Colonic mucosa (tissue), 4 donors: ENCODE measurements at regions not wholly inside any gene's neighbourhood (a gene's known extent, or its start where the extent isn't known, plus 50 kb on each side); places are given as distances from the start of the nearest gene placed in this dataset.

Experiments used
- DNase-seq: peaks from one replicate; pipeline ENCODE4 v3.0.0-alpha.2; 2020
- H3K27ac ChIP-seq: fragments of 200-600 bp; one replicate; pipeline ENCODE4 v1.8.0; 2021
- H3K27me3 ChIP-seq: fragments of 200-600 bp; one replicate; pipeline ENCODE4 v1.8.0; 2021
- H3K36me3 ChIP-seq: fragments of 200-600 bp; one replicate; pipeline ENCODE4 v1.8.0; 2021
- H3K4me1 ChIP-seq: fragments of 200-600 bp; one replicate; pipeline ENCODE4 v1.8.0; 2021; ENCODE audit warnings: mild to moderate bottlenecking
- H3K4me3 ChIP-seq: fragments of 200-600 bp; one replicate; pipeline ENCODE4 v1.8.0; 2021
- H3K9ac ChIP-seq, 2 donors: one replicate each; pipeline ENCODE4 v1.7.0; 2013; ENCODE audit warnings: control low read depth in 2 of 2, low read depth in 2 of 2, low read length in 2 of 2
- H3K9me3 ChIP-seq: fragments of 200-600 bp; one replicate; pipeline ENCODE4 v1.8.0; 2021
- CTCF ChIP-seq: fragments of 200-600 bp; IDR thresholded peaks from one replicate; pipeline ENCODE4 v1.8.0; 2022; ENCODE audit warnings: antibody characterized with exemption, mild to moderate bottlenecking
- intact Hi-C: fragments of 100-400 bp; cut with DNase I; formaldehyde crosslinking; loops from one replicate; pipeline ENCODE4 v1.14.1; 2022
- donor health status: healthy.
- donor health status: DM: no; HTN: no; CAD: no.
- donor health status: DM: no; HTN: no; CAD: no.

GRCh38 chr6:9405369-9405768 is 970.0 kb upstream of the SLC35B3 start:
- Histone ChIP-seq H3K4me3 (no peak overlapping the region), H3K36me3 (no peaks in the 10 kb centered on the region), H3K27me3 (no peaks in the 10 kb centered on the region), H3K27ac (no peak overlapping the region), H3K9me3 (no peaks in the 10 kb centered on the region), H3K4me1 (no peaks in the 10 kb centered on the region), H3K9ac (no peak overlapping the region)
- intact Hi-C loops = no loop called here
- TF ChIP-seq CTCF = no peak
- no peak for DNase-seq

GRCh38 chr6:9404351-9405146 is 969.2 kb upstream of the SLC35B3 start:
- Histone ChIP-seq H3K4me1 (no peaks in the 10 kb centered on the region), H3K36me3 (no peaks in the 10 kb centered on the region), H3K9me3 (no peaks in the 10 kb centered on the region), H3K27ac (no peak overlapping the region), H3K9ac (no peak overlapping the region), H3K4me3 (no peak overlapping the region), H3K27me3 (no peaks in the 10 kb centered on the region)
- intact Hi-C loops = no loop called here
- TF ChIP-seq CTCF = no peak
- DNase-seq = no peak

GRCh38 chr6:9403736-9404135 is 968.4 kb upstream of the SLC35B3 start:
- H3K9ac ChIP-seq = no peak overlapping the region
- H3K27ac ChIP-seq = no peak overlapping the region
- DNase-seq = no peak
- no peaks in the 10 kb centered on the region for H3K36me3 ChIP-seq
- no peak overlapping the region for H3K4me3 ChIP-seq
- intact Hi-C loops = no loop called here
- no peak for TF ChIP-seq CTCF
- no peaks in the 10 kb centered on the region for H3K4me1 ChIP-seq
- no peaks in the 10 kb centered on the region for H3K9me3 ChIP-seq
- no peaks in the 10 kb centered on the region for H3K27me3 ChIP-seq

GRCh38 chr6:9401960-9402359 is 966.6 kb upstream of the SLC35B3 start:
- intact Hi-C loops = no loop called here
- H3K4me3 ChIP-seq = no peak overlapping the region
- TF ChIP-seq CTCF = no peak
- no peak for DNase-seq
- no peaks in the 10 kb centered on the region for H3K9me3 ChIP-seq
- H3K36me3 ChIP-seq = no peaks in the 10 kb centered on the region
- H3K27me3 ChIP-seq = no peaks in the 10 kb centered on the region
- H3K4me1 ChIP-seq = no peaks in the 10 kb centered on the region
- H3K9ac ChIP-seq = no peak overlapping the region
- no peak overlapping the region for H3K27ac ChIP-seq

GRCh38 chr6:9399916-9400315 is 964.6 kb upstream of the SLC35B3 start:
- TF ChIP-seq CTCF = no peak
- Histone ChIP-seq H3K36me3 (no peaks in the 10 kb centered on the region), H3K27ac (no peak overlapping the region), H3K4me3 (no peak overlapping the region), H3K9ac (no peak overlapping the region), H3K9me3 (no peaks in the 10 kb centered on the region), H3K27me3 (no peaks in the 10 kb centered on the region), H3K4me1 (no peaks in the 10 kb centered on the region)
- intact Hi-C loops = no loop called here
- DNase-seq = no peak
